HL-60 (cell line): ENCODE measurements at regions not wholly inside any gene's neighbourhood (a gene's known extent, or its start where the extent isn't known, plus 50 kb on each side); places are given as distances from the start of the nearest gene placed in this dataset.

Experiments
- DNase-seq, 2 experiments: peaks; one replicate each; pipeline ENCODE4 v3.0.0-alpha.2; 2010 to 2020; ENCODE audit warnings: low read depth in 1 of 2, low spot score in 1 of 2
- H3K27ac ChIP-seq: fragments of 250-450 bp; sonication (Bioruptor Pico); replicated peaks from 2 replicates; pipeline ENCODE4 v1.5.1; 2020; ENCODE audit warnings: mild to moderate bottlenecking, moderate library complexity
- H3K27me3 ChIP-seq: fragments of 250-450 bp; sonication (Bioruptor Pico); 2 replicates; pipeline ENCODE4 v1.5.1; 2021; ENCODE audit warnings: mild to moderate bottlenecking, moderate library complexity; ENCODE audit not compliant: insufficient read depth, poor library complexity, severe bottlenecking
- H3K4me3 ChIP-seq: replicated peaks from 2 replicates; pipeline ENCODE4 v1.5.1; 2011; ENCODE audit warnings: mild to moderate bottlenecking, control low read depth, low read length; ENCODE audit not compliant: insufficient read depth
- GABPA ChIP-seq: IDR thresholded peaks from 2 replicates; pipeline ENCODE4 v1.6.1; 2012; ENCODE audit warnings: low read depth
- POLR2AphosphoS5 ChIP-seq: IDR thresholded peaks from 2 replicates; pipeline ENCODE4 v1.6.1; 2012; ENCODE audit warnings: low read depth
- SPI1 ChIP-seq: IDR thresholded peaks from 2 replicates; pipeline ENCODE4 v1.6.1; 2012; ENCODE audit warnings: low read depth, mild to moderate bottlenecking, borderline replicate concordance
- TF ChIP-seq, protein P1 (sequence below): IDR thresholded peaks from 2 replicates; pipeline ENCODE4 v1.6.1; 2012; ENCODE audit warnings: low read depth; ENCODE audit not compliant: insufficient replicate concordance
- TF ChIP-seq, protein P2 (sequence below): IDR thresholded peaks from one replicate; pipeline ENCODE4 v1.5.1; 2011; ENCODE audit warnings: low read length, control low read depth, inconsistent platforms; ENCODE audit not compliant: insufficient read depth

DNA sequence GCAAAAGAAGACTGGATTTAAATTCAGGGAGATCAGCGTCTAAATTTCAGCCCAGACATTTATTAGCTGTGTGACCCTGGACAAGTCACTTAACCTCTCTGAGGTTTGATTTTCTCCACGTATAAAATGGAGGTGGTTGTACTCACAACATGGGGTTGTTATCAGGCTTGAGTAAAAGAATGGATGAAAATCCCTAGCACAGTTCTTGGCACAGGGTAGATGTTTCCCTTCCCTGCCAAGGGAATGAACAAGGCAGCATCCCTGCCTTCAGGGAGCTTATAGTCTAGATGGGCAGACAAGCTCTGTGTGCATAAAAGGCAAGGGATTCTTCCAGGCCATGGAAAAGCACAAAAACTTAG lies 50.2 kb upstream of the MRPS22 start:
- DNase-seq: no peak
- H3K27me3 ChIP-seq: peaks cover 2% of the 10 kb centered on the region
- H3K4me3 ChIP-seq: no peak overlapping the region
- H3K27ac ChIP-seq: no peak overlapping the region
- TF ChIP-seq GABPA (no peak), POLR2AphosphoS5 (no peak), SPI1 (no peak)
- TF ChIP-seq, protein P1, sequence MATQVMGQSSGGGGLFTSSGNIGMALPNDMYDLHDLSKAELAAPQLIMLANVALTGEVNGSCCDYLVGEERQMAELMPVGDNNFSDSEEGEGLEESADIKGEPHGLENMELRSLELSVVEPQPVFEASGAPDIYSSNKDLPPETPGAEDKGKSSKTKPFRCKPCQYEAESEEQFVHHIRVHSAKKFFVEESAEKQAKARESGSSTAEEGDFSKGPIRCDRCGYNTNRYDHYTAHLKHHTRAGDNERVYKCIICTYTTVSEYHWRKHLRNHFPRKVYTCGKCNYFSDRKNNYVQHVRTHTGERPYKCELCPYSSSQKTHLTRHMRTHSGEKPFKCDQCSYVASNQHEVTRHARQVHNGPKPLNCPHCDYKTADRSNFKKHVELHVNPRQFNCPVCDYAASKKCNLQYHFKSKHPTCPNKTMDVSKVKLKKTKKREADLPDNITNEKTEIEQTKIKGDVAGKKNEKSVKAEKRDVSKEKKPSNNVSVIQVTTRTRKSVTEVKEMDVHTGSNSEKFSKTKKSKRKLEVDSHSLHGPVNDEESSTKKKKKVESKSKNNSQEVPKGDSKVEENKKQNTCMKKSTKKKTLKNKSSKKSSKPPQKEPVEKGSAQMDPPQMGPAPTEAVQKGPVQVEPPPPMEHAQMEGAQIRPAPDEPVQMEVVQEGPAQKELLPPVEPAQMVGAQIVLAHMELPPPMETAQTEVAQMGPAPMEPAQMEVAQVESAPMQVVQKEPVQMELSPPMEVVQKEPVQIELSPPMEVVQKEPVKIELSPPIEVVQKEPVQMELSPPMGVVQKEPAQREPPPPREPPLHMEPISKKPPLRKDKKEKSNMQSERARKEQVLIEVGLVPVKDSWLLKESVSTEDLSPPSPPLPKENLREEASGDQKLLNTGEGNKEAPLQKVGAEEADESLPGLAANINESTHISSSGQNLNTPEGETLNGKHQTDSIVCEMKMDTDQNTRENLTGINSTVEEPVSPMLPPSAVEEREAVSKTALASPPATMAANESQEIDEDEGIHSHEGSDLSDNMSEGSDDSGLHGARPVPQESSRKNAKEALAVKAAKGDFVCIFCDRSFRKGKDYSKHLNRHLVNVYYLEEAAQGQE: no peak
- TF ChIP-seq, protein P2, sequence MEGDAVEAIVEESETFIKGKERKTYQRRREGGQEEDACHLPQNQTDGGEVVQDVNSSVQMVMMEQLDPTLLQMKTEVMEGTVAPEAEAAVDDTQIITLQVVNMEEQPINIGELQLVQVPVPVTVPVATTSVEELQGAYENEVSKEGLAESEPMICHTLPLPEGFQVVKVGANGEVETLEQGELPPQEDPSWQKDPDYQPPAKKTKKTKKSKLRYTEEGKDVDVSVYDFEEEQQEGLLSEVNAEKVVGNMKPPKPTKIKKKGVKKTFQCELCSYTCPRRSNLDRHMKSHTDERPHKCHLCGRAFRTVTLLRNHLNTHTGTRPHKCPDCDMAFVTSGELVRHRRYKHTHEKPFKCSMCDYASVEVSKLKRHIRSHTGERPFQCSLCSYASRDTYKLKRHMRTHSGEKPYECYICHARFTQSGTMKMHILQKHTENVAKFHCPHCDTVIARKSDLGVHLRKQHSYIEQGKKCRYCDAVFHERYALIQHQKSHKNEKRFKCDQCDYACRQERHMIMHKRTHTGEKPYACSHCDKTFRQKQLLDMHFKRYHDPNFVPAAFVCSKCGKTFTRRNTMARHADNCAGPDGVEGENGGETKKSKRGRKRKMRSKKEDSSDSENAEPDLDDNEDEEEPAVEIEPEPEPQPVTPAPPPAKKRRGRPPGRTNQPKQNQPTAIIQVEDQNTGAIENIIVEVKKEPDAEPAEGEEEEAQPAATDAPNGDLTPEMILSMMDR: no peak
